ENCODE measurements at regions not wholly inside any gene's neighbourhood (a gene's known extent, or its start where the extent isn't known, plus 50 kb on each side); places are given as distances from the start of the nearest gene placed in this dataset.

GRCh38 chr6:98325366-98325765, 509.0 kb upstream of the POU3F2 start:
- Mint-ChIP-seq H3K4me1 (ENCODE audit: low read depth) (no peaks in the 10 kb centered on the region), H3K27ac (no peak overlapping the region), H3K27me3 (ENCODE audit: insufficient read depth) (no peaks in the 10 kb centered on the region; the same call in 1 of the 2 replicates), H3K9me3 (peaks cover 39% of the 10 kb centered on the region), H3K4me3 (no peak overlapping the region), H3K36me3 (ENCODE audit: low read depth) (peaks cover 6% of the 10 kb centered on the region; the same call in 1 of the 2 replicates)
- no peak for DNase-seq
- no peak for TF ChIP-seq CTCF (IDR thresholded peaks at IDR 0.05)

- no peak for TF ChIP-seq CTCF (IDR thresholded peaks at IDR 0.05)
- H3K4me3 Mint-ChIP-seq = no peak overlapping the region
- H3K27me3 Mint-ChIP-seq (ENCODE audit: insufficient read depth) = no peaks in the 10 kb centered on the region
- no peak for DNase-seq
- peaks cover 9% of the 10 kb centered on the region; the same call in 1 of the 2 replicates for H3K9me3 Mint-ChIP-seq
- H3K36me3 Mint-ChIP-seq (ENCODE audit: low read depth) = no peaks in the 10 kb centered on the region
- H3K27ac Mint-ChIP-seq = no peak overlapping the region
- H3K4me1 Mint-ChIP-seq (ENCODE audit: low read depth) = no peaks in the 10 kb centered on the region
These were observed 501.1 kb upstream of the POU3F2 start for GRCh38 chr6:98333273-98333672.

- Mint-ChIP-seq H3K27ac (no peak overlapping the region), H3K4me3 (no peak overlapping the region), H3K27me3 (ENCODE audit: insufficient read depth) (no peaks in the 10 kb centered on the region), H3K9me3 (no peaks in the 10 kb centered on the region; the same call in 1 of the 2 replicates), H3K4me1 (ENCODE audit: low read depth) (no peaks in the 10 kb centered on the region), H3K36me3 (ENCODE audit: low read depth) (no peaks in the 10 kb centered on the region)
- no peak for TF ChIP-seq CTCF (IDR thresholded peaks at IDR 0.05)
- no peak for DNase-seq
These were observed 498.8 kb upstream of the POU3F2 start for GRCh38 chr6:98335594-98335993.

DNA sequence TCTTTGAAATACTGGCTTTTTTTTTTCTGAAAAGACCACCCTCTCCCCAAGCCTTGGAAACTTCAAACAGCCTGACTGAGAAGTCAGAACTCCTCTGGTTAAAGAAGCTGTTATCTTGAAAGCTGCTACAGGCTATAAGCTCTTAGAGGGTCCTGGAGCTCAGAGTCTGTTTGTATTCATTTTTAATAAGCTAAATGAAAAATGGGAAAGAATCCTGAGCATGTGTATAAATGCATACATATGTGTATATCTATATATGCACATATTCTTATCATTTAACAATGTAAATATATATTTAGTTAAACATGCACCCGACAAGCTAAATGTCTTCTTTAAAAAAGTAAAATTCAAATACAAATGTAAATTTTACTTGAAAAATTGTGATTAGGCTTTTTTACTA, 494.9 kb upstream of the POU3F2 start:
- H3K27me3 Mint-ChIP-seq (ENCODE audit: insufficient read depth) = no peaks in the 10 kb centered on the region
- H3K4me3 Mint-ChIP-seq = no peak overlapping the region
- H3K27ac Mint-ChIP-seq = no peak overlapping the region
- DNase-seq = no peak
- no peak for TF ChIP-seq CTCF (IDR thresholded peaks at IDR 0.05)
- 0 out of 2 replicates have a peak, but pooled peaks cover 4% of the 10 kb centered on the region for H3K36me3 Mint-ChIP-seq (ENCODE audit: low read depth)
- peaks cover 9% of the 10 kb centered on the region; the same call in 1 of the 2 replicates for H3K9me3 Mint-ChIP-seq
- H3K4me1 Mint-ChIP-seq (ENCODE audit: low read depth) = no peaks in the 10 kb centered on the region

DNA sequence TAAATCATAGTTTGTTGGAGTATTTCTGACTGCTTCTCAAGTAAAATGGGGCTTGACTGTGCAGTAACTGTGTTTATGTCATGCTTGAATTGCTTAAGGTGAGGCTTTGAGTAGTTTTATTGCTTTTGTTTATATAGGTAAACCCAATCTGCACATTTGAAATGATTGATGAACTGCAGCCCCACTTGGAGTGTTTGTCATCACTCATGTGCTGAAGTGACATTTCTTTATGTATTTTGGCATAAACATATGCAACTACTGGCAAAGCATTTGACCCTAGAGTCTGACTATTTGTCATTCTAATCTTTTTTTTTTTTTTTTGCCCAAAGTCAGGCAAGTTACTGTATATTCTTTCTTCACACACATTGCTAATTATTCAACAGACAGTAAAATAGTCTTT, 491.4 kb upstream of the POU3F2 start:
- 0 out of 2 replicates have a peak, but pooled peaks cover 4% of the 10 kb centered on the region for H3K36me3 Mint-ChIP-seq (ENCODE audit: low read depth)
- no peak overlapping the region for H3K4me3 Mint-ChIP-seq
- no peak for DNase-seq
- H3K9me3 Mint-ChIP-seq = peaks cover 10% of the 10 kb centered on the region; the same call in 1 of the 2 replicates
- TF ChIP-seq CTCF (IDR thresholded peaks at IDR 0.05) = no peak
- no peaks in the 10 kb centered on the region for H3K27me3 Mint-ChIP-seq (ENCODE audit: insufficient read depth)
- no peaks in the 10 kb centered on the region for H3K4me1 Mint-ChIP-seq (ENCODE audit: low read depth)
- H3K27ac Mint-ChIP-seq = no peak overlapping the region

GRCh38 chr6:98343797-98344196, 490.6 kb upstream of the POU3F2 start:
- H3K4me3 Mint-ChIP-seq = no peak overlapping the region
- H3K4me1 Mint-ChIP-seq (ENCODE audit: low read depth) = no peaks in the 10 kb centered on the region
- no peaks in the 10 kb centered on the region for H3K27me3 Mint-ChIP-seq (ENCODE audit: insufficient read depth)
- no peak overlapping the region for H3K27ac Mint-ChIP-seq
- H3K36me3 Mint-ChIP-seq (ENCODE audit: low read depth) = 0 out of 2 replicates have a peak, but pooled peaks cover 4% of the 10 kb centered on the region
- no peak for DNase-seq
- peaks cover 12% of the 10 kb centered on the region; the same call in 1 of the 2 replicates for H3K9me3 Mint-ChIP-seq
- TF ChIP-seq CTCF (IDR thresholded peaks at IDR 0.05) = no peak
